ENCODE measurements at regions not wholly inside any gene's neighbourhood (a gene's known extent, or its start where the extent isn't known, plus 50 kb on each side); places are given as distances from the start of the nearest gene placed in this dataset.

DNA sequence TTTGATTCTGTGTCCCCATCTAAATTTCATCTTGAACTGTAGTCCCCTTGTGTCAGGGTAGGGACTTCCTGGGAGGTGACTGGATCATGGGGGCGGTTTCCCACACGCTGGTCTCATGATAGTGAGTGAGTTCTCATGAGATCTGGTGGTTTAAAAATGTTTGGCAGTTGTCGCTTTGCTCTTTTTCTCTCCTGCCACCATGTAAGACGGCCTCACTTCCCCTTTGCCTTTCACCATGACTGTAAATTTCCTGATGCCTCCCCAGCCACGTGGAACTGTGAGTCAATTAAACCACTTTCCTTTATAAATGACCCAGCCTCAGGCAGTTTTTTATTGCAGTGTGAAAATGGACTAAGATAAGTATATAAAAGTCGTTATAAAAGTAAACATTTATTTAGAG is 80.5 kb upstream of the SGK1 start (continued):
- TF ChIP-seq, protein P1, sequence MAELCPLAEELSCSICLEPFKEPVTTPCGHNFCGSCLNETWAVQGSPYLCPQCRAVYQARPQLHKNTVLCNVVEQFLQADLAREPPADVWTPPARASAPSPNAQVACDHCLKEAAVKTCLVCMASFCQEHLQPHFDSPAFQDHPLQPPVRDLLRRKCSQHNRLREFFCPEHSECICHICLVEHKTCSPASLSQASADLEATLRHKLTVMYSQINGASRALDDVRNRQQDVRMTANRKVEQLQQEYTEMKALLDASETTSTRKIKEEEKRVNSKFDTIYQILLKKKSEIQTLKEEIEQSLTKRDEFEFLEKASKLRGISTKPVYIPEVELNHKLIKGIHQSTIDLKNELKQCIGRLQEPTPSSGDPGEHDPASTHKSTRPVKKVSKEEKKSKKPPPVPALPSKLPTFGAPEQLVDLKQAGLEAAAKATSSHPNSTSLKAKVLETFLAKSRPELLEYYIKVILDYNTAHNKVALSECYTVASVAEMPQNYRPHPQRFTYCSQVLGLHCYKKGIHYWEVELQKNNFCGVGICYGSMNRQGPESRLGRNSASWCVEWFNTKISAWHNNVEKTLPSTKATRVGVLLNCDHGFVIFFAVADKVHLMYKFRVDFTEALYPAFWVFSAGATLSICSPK (IDR thresholded peaks at IDR 0.05; ENCODE audit: borderline replicate concordance), result no peak
- TF ChIP-seq MEIS2 (IDR thresholded peaks at IDR 0.05; ENCODE audit: partially characterized antibody), result peak; percentile 47
- TF ChIP-seq SMARCE1 (IDR thresholded peaks at IDR 0.05), result no peak; the same call in 1 of the 2 replicates
- TF ChIP-seq SPI1 (IDR thresholded peaks at IDR 0.05; ENCODE audit: borderline replicate concordance, low read depth, low read length), result peak; percentile 72
- no peak for TF ChIP-seq SMARCA4 (IDR thresholded peaks at IDR 0.05)
- peak; percentile 67 for TF ChIP-seq L3MBTL2 (IDR thresholded peaks at IDR 0.05)
- no peak for TF ChIP-seq NR2C2 (CRISPR knock-in tag; IDR thresholded peaks at IDR 0.05)
- peak; percentile 27; the same call in 1 of the 2 replicates for TF ChIP-seq NR2C2 (tag; IDR thresholded peaks at IDR 0.05)
- TF ChIP-seq FOXP4 (CRISPR knock-in tag; IDR thresholded peaks at IDR 0.05; ENCODE audit: borderline replicate concordance), result no peak
- peak; percentile 35; the same call in 1 of the 2 replicates for TF ChIP-seq ZNF766 (CRISPR knock-in tag; conservative IDR thresholded peaks at IDR 0.05)
- TF ChIP-seq, protein P2, sequence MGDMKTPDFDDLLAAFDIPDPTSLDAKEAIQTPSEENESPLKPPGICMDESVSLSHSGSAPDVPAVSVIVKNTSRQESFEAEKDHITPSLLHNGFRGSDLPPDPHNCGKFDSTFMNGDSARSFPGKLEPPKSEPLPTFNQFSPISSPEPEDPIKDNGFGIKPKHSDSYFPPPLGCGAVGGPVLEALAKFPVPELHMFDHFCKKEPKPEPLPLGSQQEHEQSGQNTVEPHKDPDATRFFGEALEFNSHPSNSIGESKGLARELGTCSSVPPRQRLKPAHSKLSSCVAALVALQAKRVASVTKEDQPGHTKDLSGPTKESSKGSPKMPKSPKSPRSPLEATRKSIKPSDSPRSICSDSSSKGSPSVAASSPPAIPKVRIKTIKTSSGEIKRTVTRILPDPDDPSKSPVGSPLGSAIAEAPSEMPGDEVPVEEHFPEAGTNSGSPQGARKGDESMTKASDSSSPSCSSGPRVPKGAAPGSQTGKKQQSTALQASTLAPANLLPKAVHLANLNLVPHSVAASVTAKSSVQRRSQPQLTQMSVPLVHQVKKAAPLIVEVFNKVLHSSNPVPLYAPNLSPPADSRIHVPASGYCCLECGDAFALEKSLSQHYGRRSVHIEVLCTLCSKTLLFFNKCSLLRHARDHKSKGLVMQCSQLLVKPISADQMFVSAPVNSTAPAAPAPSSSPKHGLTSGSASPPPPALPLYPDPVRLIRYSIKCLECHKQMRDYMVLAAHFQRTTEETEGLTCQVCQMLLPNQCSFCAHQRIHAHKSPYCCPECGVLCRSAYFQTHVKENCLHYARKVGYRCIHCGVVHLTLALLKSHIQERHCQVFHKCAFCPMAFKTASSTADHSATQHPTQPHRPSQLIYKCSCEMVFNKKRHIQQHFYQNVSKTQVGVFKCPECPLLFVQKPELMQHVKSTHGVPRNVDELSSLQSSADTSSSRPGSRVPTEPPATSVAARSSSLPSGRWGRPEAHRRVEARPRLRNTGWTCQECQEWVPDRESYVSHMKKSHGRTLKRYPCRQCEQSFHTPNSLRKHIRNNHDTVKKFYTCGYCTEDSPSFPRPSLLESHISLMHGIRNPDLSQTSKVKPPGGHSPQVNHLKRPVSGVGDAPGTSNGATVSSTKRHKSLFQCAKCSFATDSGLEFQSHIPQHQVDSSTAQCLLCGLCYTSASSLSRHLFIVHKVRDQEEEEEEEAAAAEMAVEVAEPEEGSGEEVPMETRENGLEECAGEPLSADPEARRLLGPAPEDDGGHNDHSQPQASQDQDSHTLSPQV (IDR thresholded peaks at IDR 0.05), result peak; percentile 63; the same call in 1 of the 2 replicates
- peak; percentile 77 for TF ChIP-seq ZNF589 (CRISPR knock-in tag; IDR thresholded peaks at IDR 0.05; ENCODE audit: low read depth)
- TF ChIP-seq NFXL1 (CRISPR knock-in tag; IDR thresholded peaks at IDR 0.05), result no peak
- peak; percentile 59; the same call in 1 of the 2 replicates for TF ChIP-seq MYBL2 (IDR thresholded peaks at IDR 0.05; ENCODE audit: low read depth)
- no peak for TF ChIP-seq MYBL2 (CRISPR knock-in tag; IDR thresholded peaks at IDR 0.05; ENCODE audit: borderline replicate concordance)
- no peak for TF ChIP-seq IFI16 (CRISPR knock-in tag; IDR thresholded peaks at IDR 0.05)
- no peak for TF ChIP-seq ZBTB7A (IDR thresholded peaks at IDR 0.05; ENCODE audit: borderline replicate concordance, control insufficient read depth, low read depth, low read length)
- no peak for TF ChIP-seq KAT2B (IDR thresholded peaks at IDR 0.05; ENCODE audit: low read depth, low read length)
- no peak; the same call in 1 of the 2 replicates for TF ChIP-seq FOSL1 (tag; conservative IDR thresholded peaks at IDR 0.05)
- 0 out of 2 replicates have a peak, but pooled peaks have one; percentile 23 for TF ChIP-seq ZNF445 (CRISPR knock-in tag; IDR thresholded peaks at IDR 0.05; ENCODE audit: low read depth)
- no peak for TF ChIP-seq CREBBP (IDR thresholded peaks at IDR 0.05; ENCODE audit: low read depth, low read length)
- no peak for TF ChIP-seq USF2 (CRISPR knock-in tag; IDR thresholded peaks at IDR 0.05)
